ENCODE measurements at regions not wholly inside any gene's neighbourhood (a gene's known extent, or its start where the extent isn't known, plus 50 kb on each side); places are given as distances from the start of the nearest gene placed in this dataset.

- no CpG with 5 or more reads among the region's 3 CpGs for WGBS (ENCODE audit: extremely low coverage, insufficient read length, low lambda C conversion rate)
- no peaks in the 10 kb centered on the region for H4K20me1 ChIP-seq (ENCODE audit: control insufficient read depth, insufficient read depth, insufficient read length)
- no peak overlapping the region for H2AFZ ChIP-seq (ENCODE audit: low read length)
- Mint-ChIP-seq H3K4me3 (no peak overlapping the region), H3K27ac (no peak overlapping the region), H3K36me3 (ENCODE audit: insufficient read depth in 1 of 3, low read depth in 3 of 3) (no peaks in the 10 kb centered on the region), H3K9me3 (no peaks in the 10 kb centered on the region), H3K4me1 (peaks cover 5 to 7% of the 10 kb centered on the region in 2 experiments), H3K27me3 (ENCODE audit: low read depth) (peaks cover 33% of the 10 kb centered on the region)
- H2AK5ac ChIP-seq (ENCODE audit: insufficient read length, low read length), result no peak overlapping the region
- TF ChIP-seq CTCF (conservative IDR thresholded peaks at IDR 0.05), result peak; percentile 51
- H4K91ac ChIP-seq (ENCODE audit: insufficient read length, low read depth, low read length), result no peak overlapping the region
- H3K79me2 ChIP-seq (ENCODE audit: insufficient read depth, low read length), result no peaks in the 10 kb centered on the region
- no peak overlapping the region for H2BK120ac ChIP-seq (ENCODE audit: low read depth, low read length, poor library complexity, severe bottlenecking)
- no peaks in the 10 kb centered on the region for H3K23me2 ChIP-seq (ENCODE audit: insufficient read length, low read depth, low read length, poor library complexity, severe bottlenecking)
- no peak overlapping the region for H3K14ac ChIP-seq (ENCODE audit: insufficient read depth, low read length)
- no peaks in the 10 kb centered on the region for H3K79me1 ChIP-seq (ENCODE audit: insufficient read depth, low read depth, low read length, poor library complexity, severe bottlenecking)
- H3K4me1 ChIP-seq (ENCODE audit: insufficient read depth, low read length), result no peaks in the 10 kb centered on the region
- no peaks in the 10 kb centered on the region for H3K27me3 ChIP-seq (ENCODE audit: insufficient read depth, low read length)
- no peak overlapping the region for H2BK12ac ChIP-seq (ENCODE audit: insufficient read length, low read depth, low read length)
- H3K4ac ChIP-seq (ENCODE audit: low read depth, low read length), result no peak overlapping the region
- H3K56ac ChIP-seq (ENCODE audit: insufficient read length, low read depth, low read length), result no peak overlapping the region
- no peak for DNase-seq
- H2BK20ac ChIP-seq (ENCODE audit: low read depth, low read length, poor library complexity, severe bottlenecking), result no peak overlapping the region
- H4K5ac ChIP-seq (ENCODE audit: insufficient read length, low read depth, low read length), result no peak overlapping the region
- no peak overlapping the region for H4K8ac ChIP-seq (replicated peaks; ENCODE audit: insufficient read length, low read depth, low read length)
- no peak overlapping the region for H3K9ac ChIP-seq (ENCODE audit: extremely low read depth, insufficient read length, low read length)
- no peak overlapping the region for H3K4me2 ChIP-seq (ENCODE audit: insufficient read depth, insufficient read length, low read length)
- H2BK15ac ChIP-seq (ENCODE audit: low read depth, low read length), result no peak overlapping the region
- no peak overlapping the region for H3K23ac ChIP-seq (ENCODE audit: insufficient read length, low read depth, low read length)
- H2BK5ac ChIP-seq (ENCODE audit: insufficient read length, low read length), result no peak overlapping the region
- H3K9me3 ChIP-seq (ENCODE audit: control insufficient read depth, low read depth, low read length), result no peaks in the 10 kb centered on the region
- H3K18ac ChIP-seq (ENCODE audit: insufficient read length, low read depth, low read length), result no peak overlapping the region
- H3T11ph ChIP-seq (ENCODE audit: low read length), result no peak overlapping the region
- H3K27ac ChIP-seq (ENCODE audit: insufficient read length, low read depth, low read length), result no peak overlapping the region
Observed at GRCh38 chr6:54697424-54697823, 149.1 kb upstream of the FAM83B start.

All from H9 (cell line).